ENCODE measurements at regions not wholly inside any gene's neighbourhood (a gene's known extent, or its start where the extent isn't known, plus 50 kb on each side); places are given as distances from the start of the nearest gene placed in this dataset.

DNA sequence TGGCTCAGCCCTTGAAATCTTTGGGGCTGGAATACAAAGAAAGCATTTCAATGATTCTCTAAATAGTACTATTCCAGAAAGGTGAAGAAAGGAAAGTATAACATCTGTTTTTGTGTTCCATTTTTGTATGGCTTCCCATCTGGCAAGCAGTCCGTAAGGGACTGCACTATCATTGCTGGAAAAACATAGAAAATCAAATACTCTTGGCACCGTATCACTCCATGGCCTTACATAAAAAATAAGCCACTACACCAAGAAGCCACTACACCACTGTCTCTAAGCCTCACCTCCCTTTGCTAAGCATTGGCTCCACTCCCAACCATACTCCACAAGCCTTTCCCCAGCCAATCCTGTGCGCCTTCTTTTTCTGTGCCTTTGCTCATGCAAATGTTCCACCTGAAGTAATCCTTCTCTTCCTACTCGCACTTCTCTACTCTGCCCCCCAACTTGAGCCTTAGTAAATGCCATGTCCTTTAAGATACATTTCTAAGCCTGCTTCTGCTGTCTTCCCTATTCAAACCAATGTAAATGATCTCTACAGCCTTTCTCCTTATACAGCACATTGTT is 454.6 kb upstream of the TUSC1 start:
- TF ChIP-seq GABPA (IDR thresholded peaks at IDR 0.05; ENCODE audit: low read depth) (no peak), POLR2AphosphoS5 (IDR thresholded peaks at IDR 0.05; ENCODE audit: low read depth) (no peak), SPI1 (IDR thresholded peaks at IDR 0.05; ENCODE audit: borderline replicate concordance, low read depth) (no peak)
- TF ChIP-seq, protein P1, sequence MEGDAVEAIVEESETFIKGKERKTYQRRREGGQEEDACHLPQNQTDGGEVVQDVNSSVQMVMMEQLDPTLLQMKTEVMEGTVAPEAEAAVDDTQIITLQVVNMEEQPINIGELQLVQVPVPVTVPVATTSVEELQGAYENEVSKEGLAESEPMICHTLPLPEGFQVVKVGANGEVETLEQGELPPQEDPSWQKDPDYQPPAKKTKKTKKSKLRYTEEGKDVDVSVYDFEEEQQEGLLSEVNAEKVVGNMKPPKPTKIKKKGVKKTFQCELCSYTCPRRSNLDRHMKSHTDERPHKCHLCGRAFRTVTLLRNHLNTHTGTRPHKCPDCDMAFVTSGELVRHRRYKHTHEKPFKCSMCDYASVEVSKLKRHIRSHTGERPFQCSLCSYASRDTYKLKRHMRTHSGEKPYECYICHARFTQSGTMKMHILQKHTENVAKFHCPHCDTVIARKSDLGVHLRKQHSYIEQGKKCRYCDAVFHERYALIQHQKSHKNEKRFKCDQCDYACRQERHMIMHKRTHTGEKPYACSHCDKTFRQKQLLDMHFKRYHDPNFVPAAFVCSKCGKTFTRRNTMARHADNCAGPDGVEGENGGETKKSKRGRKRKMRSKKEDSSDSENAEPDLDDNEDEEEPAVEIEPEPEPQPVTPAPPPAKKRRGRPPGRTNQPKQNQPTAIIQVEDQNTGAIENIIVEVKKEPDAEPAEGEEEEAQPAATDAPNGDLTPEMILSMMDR (IDR thresholded peaks at IDR 0.05; ENCODE audit: insufficient read depth, low read length) = no peak
- TF ChIP-seq, protein P2, sequence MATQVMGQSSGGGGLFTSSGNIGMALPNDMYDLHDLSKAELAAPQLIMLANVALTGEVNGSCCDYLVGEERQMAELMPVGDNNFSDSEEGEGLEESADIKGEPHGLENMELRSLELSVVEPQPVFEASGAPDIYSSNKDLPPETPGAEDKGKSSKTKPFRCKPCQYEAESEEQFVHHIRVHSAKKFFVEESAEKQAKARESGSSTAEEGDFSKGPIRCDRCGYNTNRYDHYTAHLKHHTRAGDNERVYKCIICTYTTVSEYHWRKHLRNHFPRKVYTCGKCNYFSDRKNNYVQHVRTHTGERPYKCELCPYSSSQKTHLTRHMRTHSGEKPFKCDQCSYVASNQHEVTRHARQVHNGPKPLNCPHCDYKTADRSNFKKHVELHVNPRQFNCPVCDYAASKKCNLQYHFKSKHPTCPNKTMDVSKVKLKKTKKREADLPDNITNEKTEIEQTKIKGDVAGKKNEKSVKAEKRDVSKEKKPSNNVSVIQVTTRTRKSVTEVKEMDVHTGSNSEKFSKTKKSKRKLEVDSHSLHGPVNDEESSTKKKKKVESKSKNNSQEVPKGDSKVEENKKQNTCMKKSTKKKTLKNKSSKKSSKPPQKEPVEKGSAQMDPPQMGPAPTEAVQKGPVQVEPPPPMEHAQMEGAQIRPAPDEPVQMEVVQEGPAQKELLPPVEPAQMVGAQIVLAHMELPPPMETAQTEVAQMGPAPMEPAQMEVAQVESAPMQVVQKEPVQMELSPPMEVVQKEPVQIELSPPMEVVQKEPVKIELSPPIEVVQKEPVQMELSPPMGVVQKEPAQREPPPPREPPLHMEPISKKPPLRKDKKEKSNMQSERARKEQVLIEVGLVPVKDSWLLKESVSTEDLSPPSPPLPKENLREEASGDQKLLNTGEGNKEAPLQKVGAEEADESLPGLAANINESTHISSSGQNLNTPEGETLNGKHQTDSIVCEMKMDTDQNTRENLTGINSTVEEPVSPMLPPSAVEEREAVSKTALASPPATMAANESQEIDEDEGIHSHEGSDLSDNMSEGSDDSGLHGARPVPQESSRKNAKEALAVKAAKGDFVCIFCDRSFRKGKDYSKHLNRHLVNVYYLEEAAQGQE (IDR thresholded peaks at IDR 0.05; ENCODE audit: insufficient replicate concordance, low read depth) = no peak
